ENCODE measurements at regions not wholly inside any gene's neighbourhood (a gene's known extent, or its start where the extent isn't known, plus 50 kb on each side); places are given as distances from the start of the nearest gene placed in this dataset.

DNA sequence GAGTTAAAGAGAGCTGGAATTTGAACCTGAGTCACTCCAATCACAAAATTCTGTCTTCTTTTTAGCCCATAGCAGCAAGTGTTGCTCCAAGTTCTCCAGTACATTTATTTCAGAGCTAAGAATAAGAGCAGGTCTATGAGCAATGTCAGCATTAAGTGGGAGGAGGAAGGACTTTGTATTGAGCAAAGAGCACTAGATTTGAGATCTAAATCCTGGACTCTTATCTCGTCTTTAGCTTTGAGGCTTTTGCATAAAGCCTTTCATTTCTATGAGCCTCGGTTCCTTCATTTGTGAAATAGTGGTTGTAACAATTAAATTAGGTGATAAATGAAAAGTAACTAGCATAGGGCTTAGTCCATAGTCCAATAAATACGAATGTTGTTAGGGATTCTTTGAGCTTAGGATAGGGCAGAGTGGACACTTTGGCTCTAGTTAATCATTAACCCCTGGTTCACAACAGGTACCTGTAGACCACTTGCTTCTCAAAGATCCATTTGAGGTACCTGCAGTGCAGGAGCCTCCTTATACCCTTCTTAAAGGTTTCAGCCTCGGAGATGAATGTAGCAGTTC is 464.1 kb upstream of the KLF4 start:
- TF ChIP-seq, protein P1, sequence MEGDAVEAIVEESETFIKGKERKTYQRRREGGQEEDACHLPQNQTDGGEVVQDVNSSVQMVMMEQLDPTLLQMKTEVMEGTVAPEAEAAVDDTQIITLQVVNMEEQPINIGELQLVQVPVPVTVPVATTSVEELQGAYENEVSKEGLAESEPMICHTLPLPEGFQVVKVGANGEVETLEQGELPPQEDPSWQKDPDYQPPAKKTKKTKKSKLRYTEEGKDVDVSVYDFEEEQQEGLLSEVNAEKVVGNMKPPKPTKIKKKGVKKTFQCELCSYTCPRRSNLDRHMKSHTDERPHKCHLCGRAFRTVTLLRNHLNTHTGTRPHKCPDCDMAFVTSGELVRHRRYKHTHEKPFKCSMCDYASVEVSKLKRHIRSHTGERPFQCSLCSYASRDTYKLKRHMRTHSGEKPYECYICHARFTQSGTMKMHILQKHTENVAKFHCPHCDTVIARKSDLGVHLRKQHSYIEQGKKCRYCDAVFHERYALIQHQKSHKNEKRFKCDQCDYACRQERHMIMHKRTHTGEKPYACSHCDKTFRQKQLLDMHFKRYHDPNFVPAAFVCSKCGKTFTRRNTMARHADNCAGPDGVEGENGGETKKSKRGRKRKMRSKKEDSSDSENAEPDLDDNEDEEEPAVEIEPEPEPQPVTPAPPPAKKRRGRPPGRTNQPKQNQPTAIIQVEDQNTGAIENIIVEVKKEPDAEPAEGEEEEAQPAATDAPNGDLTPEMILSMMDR (IDR thresholded peaks at IDR 0.05), result no peak
- TF ChIP-seq EZH2 (IDR thresholded peaks at IDR 0.05; ENCODE audit: borderline replicate concordance, insufficient read depth, low read depth, low read length, poor library complexity, severe bottlenecking), result no peak

Data from B cell (primary cell).